ENCODE measurements at regions not wholly inside any gene's neighbourhood (a gene's known extent, or its start where the extent isn't known, plus 50 kb on each side); places are given as distances from the start of the nearest gene placed in this dataset.

DNA sequence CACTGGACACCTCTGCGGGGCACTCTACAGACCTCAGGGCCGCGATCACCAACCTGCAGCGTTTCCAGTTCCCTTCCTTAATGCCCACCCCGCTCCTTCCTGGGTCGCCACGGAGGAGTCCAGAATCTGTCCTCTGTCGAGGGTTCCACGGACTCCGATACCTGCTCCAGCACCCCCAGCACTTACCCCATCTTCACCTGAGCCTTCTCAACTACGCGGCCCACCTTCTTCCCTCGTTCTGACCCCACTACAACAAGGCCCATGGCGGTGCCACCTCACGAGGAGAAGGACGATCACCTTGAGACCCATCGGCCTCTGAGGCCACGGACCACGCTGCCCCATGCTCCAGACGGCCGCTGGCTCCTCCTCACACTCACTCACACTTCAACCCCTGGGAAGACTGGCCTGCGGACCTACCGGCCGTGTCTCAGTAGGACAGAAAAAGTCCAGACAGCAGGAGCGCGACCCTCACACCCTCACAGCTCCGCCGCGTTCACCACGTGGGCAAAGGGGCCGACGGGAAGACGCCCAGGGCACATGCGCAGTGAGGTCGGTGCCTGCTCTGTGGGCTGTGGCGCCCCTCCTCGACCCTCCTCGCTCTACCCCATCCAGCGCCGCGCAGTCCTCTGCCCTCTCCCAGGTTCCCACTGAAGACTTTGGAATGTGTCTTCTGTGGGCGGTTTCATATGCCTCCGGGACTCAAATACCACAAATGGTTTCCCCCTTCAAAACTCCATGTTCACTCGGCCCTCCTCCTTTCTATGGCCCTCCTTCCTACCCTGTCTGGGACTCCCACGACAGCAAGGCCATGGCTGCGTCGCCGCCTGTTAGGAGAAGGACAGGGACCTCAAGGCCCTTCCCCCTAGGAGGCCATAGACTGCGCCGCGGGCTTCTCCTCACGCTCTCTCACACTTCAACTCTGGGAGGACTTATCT, 193.9 kb upstream of the PHF14 start:
- TF ChIP-seq, protein P1, sequence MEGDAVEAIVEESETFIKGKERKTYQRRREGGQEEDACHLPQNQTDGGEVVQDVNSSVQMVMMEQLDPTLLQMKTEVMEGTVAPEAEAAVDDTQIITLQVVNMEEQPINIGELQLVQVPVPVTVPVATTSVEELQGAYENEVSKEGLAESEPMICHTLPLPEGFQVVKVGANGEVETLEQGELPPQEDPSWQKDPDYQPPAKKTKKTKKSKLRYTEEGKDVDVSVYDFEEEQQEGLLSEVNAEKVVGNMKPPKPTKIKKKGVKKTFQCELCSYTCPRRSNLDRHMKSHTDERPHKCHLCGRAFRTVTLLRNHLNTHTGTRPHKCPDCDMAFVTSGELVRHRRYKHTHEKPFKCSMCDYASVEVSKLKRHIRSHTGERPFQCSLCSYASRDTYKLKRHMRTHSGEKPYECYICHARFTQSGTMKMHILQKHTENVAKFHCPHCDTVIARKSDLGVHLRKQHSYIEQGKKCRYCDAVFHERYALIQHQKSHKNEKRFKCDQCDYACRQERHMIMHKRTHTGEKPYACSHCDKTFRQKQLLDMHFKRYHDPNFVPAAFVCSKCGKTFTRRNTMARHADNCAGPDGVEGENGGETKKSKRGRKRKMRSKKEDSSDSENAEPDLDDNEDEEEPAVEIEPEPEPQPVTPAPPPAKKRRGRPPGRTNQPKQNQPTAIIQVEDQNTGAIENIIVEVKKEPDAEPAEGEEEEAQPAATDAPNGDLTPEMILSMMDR (IDR thresholded peaks at IDR 0.05) = no peak
- TF ChIP-seq ZFX (IDR thresholded peaks at IDR 0.05; ENCODE audit: borderline replicate concordance) = no peak
